GM19452 (cell line): ENCODE measurements at regions not wholly inside any gene's neighbourhood (a gene's known extent, or its start where the extent isn't known, plus 50 kb on each side); places are given as distances from the start of the nearest gene placed in this dataset.

Experiments used
- ATAC-seq: cut with Tn5 transposase; IDR thresholded peaks from one replicate; pipeline ENCODE4 v1.9.1; 2021; ENCODE audit not compliant: unreplicated experiment

- no peak for ATAC-seq
These were observed 265.2 kb upstream of the BOD1L1 start for GRCh38 chr4:13892739-13893105.

- no peak for ATAC-seq
These were observed 265.7 kb upstream of the BOD1L1 start for GRCh38 chr4:13893211-13893610.

- no peak for ATAC-seq
These were observed 266.5 kb upstream of the BOD1L1 start for GRCh38 chr4:13893987-13894386.

- ATAC-seq: no peak
These were observed 273.3 kb upstream of the BOD1L1 start for GRCh38 chr4:13900780-13901179.

- no peak for ATAC-seq
These were observed 274.6 kb upstream of the BOD1L1 start for GRCh38 chr4:13902146-13902545.

GRCh38 chr4:13903061-13903460, 275.5 kb upstream of the BOD1L1 start:
- no peak for ATAC-seq

GRCh38 chr4:13903901-13904300, 276.4 kb upstream of the BOD1L1 start:
- no peak for ATAC-seq

- no peak for ATAC-seq
These were observed 278.0 kb upstream of the BOD1L1 start for GRCh38 chr4:13905543-13905942.

- no peak for ATAC-seq
These were observed 279.2 kb upstream of the BOD1L1 start for GRCh38 chr4:13906727-13907126.

GRCh38 chr4:13907255-13907751, 279.8 kb upstream of the BOD1L1 start:
- ATAC-seq: no peak

GRCh38 chr4:13908455-13908854, 280.9 kb upstream of the BOD1L1 start:
- ATAC-seq: no peak

- no peak for ATAC-seq
These were observed 283.0 kb upstream of the BOD1L1 start for GRCh38 chr4:13910556-13910955.

GRCh38 chr4:13911256-13911655, 283.7 kb upstream of the BOD1L1 start:
- no peak for ATAC-seq

- no peak for ATAC-seq
These were observed 285.0 kb upstream of the BOD1L1 start for GRCh38 chr4:13912436-13912925.

GRCh38 chr4:13912966-13913365, 285.4 kb upstream of the BOD1L1 start:
- ATAC-seq: no peak

GRCh38 chr4:13917015-13917414, 289.5 kb upstream of the BOD1L1 start:
- ATAC-seq: no peak

- no peak for ATAC-seq
These were observed 290.6 kb upstream of the BOD1L1 start for GRCh38 chr4:13918110-13918509.

GRCh38 chr4:13918991-13919441, 291.5 kb upstream of the BOD1L1 start:
- no peak for ATAC-seq

GRCh38 chr4:13920111-13920875, 292.8 kb upstream of the BOD1L1 start:
- no peak for ATAC-seq

- no peak for ATAC-seq
These were observed 293.4 kb upstream of the BOD1L1 start for GRCh38 chr4:13920901-13921300.

GRCh38 chr4:13921805-13922204, 294.3 kb upstream of the BOD1L1 start:
- ATAC-seq: no peak

GRCh38 chr4:13922459-13922858, 294.9 kb upstream of the BOD1L1 start:
- ATAC-seq: no peak
